Trophoblast cell (in vitro differentiated cells and primary cell): ENCODE measurements at regions not wholly inside any gene's neighbourhood (a gene's known extent, or its start where the extent isn't known, plus 50 kb on each side); places are given as distances from the start of the nearest gene placed in this dataset.
A peak's percentile ranks its signal among the peaks of the same experiment; 100 is the strongest.
"Not testable (repeated sequence)": the region's sequence is repeated elsewhere in the genome, so short reads cannot be mapped to it uniquely, and the experiment has no call there.

Experiments
- DNase-seq, 2 donors: peaks; one replicate each; pipeline ENCODE4 v3.0.0-alpha.2; 2016
- H2AFZ ChIP-seq: 2 replicates; pipeline ENCODE4 v1.6.1; 2013; ENCODE audit warnings: low read length, moderate library complexity, mild to moderate bottlenecking; ENCODE audit not compliant: insufficient read depth, poor library complexity
- H2AK5ac ChIP-seq: 2 replicates; pipeline ENCODE4 v1.6.1; 2013; ENCODE audit warnings: mild to moderate bottlenecking, low read length
- H2BK120ac ChIP-seq: 2 replicates; pipeline ENCODE4 v1.6.1; 2013; ENCODE audit warnings: low read length, mild to moderate bottlenecking, moderate library complexity; ENCODE audit not compliant: insufficient read depth, poor library complexity
- H2BK12ac ChIP-seq: 2 replicates; pipeline ENCODE4 v1.6.1; 2013; ENCODE audit warnings: mild to moderate bottlenecking, low read length, moderate library complexity
- H2BK5ac ChIP-seq: 2 replicates; pipeline ENCODE4 v1.6.1; 2013; ENCODE audit warnings: low read length, low read depth, moderate library complexity, mild to moderate bottlenecking; ENCODE audit not compliant: poor library complexity
- H3K14ac ChIP-seq: 2 replicates; pipeline ENCODE4 v1.6.1; 2013; ENCODE audit warnings: mild to moderate bottlenecking, low read length
- H3K18ac ChIP-seq: 2 replicates; pipeline ENCODE4 v1.6.1; 2013; ENCODE audit warnings: mild to moderate bottlenecking, low read length
- H3K23ac ChIP-seq: 2 replicates; pipeline ENCODE4 v1.6.1; 2013; ENCODE audit warnings: low read length
- H3K27ac ChIP-seq: 2 replicates; pipeline ENCODE4 v1.5.1; 2013; ENCODE audit warnings: low read depth, mild to moderate bottlenecking, inconsistent platforms, low read length, moderate library complexity
- H3K27me3 ChIP-seq: 2 replicates; pipeline ENCODE4 v1.6.1; 2013; ENCODE audit warnings: inconsistent platforms, mild to moderate bottlenecking, low read length, moderate library complexity; ENCODE audit not compliant: insufficient read depth
- H3K36me3 ChIP-seq, 2 experiments: 1 replicate in 1 of 2; 2 replicates in 1 of 2; pipeline ENCODE4 v1.6.1; 2013; ENCODE audit warnings: low read length in 2 of 2, mild to moderate bottlenecking in 2 of 2, moderate library complexity in 1 of 2; ENCODE audit not compliant: insufficient read depth in 2 of 2, control insufficient read depth in 1 of 2
- H3K4ac ChIP-seq: 2 replicates; pipeline ENCODE4 v1.6.1; 2013; ENCODE audit warnings: low read depth, mild to moderate bottlenecking, low read length, moderate library complexity
- H3K4me1 ChIP-seq, 2 experiments: 1 replicate in 1 of 2; 2 replicates in 1 of 2; pipeline ENCODE4 v1.6.1; 2013; ENCODE audit warnings: low read length in 2 of 2, mild to moderate bottlenecking in 2 of 2, moderate library complexity in 1 of 2; ENCODE audit not compliant: insufficient read depth in 2 of 2, control insufficient read depth in 1 of 2
- H3K4me2 ChIP-seq: 2 replicates; pipeline ENCODE4 v1.6.1; 2013; ENCODE audit warnings: inconsistent platforms, mild to moderate bottlenecking, low read length, moderate library complexity
- H3K4me3 ChIP-seq: 2 replicates; pipeline ENCODE4 v1.5.1; 2013; ENCODE audit warnings: mild to moderate bottlenecking, low read depth, low read length, inconsistent platforms
- H3K79me1 ChIP-seq: one replicate; pipeline ENCODE4 v1.6.1; 2013; ENCODE audit warnings: low read length
- H3K79me2 ChIP-seq: 2 replicates; pipeline ENCODE4 v1.6.1; 2013; ENCODE audit warnings: low read length, mild to moderate bottlenecking; ENCODE audit not compliant: control insufficient read depth, insufficient read depth, poor library complexity
- H3K9ac ChIP-seq: 2 replicates; pipeline ENCODE4 v1.6.1; 2013; ENCODE audit warnings: mild to moderate bottlenecking, low read length
- H3K9me3 ChIP-seq: 2 replicates; pipeline ENCODE4 v1.6.1; 2013; ENCODE audit warnings: low read depth, mild to moderate bottlenecking, control low read depth, inconsistent platforms, low read length; ENCODE audit not compliant: insufficient read depth
- H4K12ac ChIP-seq: 2 replicates; pipeline ENCODE4 v1.6.1; 2013; ENCODE audit warnings: low read depth, mild to moderate bottlenecking, low read length, moderate library complexity
- H4K8ac ChIP-seq: 2 replicates; pipeline ENCODE4 v1.6.1; 2013; ENCODE audit warnings: low read depth, mild to moderate bottlenecking, low read length, moderate library complexity
- H4K91ac ChIP-seq: one replicate; pipeline ENCODE4 v1.6.1; 2013; ENCODE audit warnings: low read depth, mild to moderate bottlenecking, low read length, moderate library complexity
- WGBS: extraction: QIAGEN DNeasy Blood & Tissue Kit; methylation state at CpG from one replicate; pipeline ENCODE4 v1.1.7; 2013; ENCODE audit warnings: missing lambda C conversion rate; ENCODE audit not compliant: insufficient read length, insufficient coverage; ENCODE audit errors: extremely low coverage; 5-methylcytosine and 5-hydroxymethylcytosine counted together

DNA sequence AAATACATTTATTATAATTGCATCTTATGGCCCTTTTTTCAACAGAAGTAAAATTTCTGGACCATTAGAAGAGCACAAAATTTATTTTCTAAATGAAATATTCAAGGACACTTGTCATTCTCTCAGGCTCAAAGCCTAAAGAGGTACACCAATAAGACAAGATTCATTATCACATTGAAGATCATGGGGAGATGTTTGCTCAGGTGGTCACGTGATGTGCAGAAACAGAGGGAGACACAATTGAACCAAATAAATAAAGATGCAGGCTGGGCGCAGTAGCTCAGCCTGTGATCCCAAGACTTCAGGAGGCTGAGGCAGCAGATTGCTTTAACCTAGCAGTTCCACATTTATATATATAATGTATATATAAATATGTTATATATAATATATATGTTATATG, 53.2 kb upstream of the TMEM254 start:
- DNase-seq: no peak
- Histone ChIP-seq H3K36me3 (no peaks in the 10 kb centered on the region), H3K18ac (no peak overlapping the region), H4K8ac (no peak overlapping the region), H3K4me1 (no peaks in the 10 kb centered on the region), H3K79me2 (no peaks in the 10 kb centered on the region), H3K27me3 (no peaks in the 10 kb centered on the region), H3K23ac (no peak overlapping the region), H3K9ac (no peak overlapping the region), H2BK120ac (no peak overlapping the region), H3K27ac (no peak overlapping the region), H3K79me1 (no peaks in the 10 kb centered on the region), H2BK12ac (no peak overlapping the region), H4K12ac (no peak overlapping the region), H3K4ac (no peak overlapping the region), H3K4me2 (no peak overlapping the region), H2BK5ac (no peak overlapping the region), H3K4me3 (no peak overlapping the region), H2AFZ (no peak overlapping the region), H3K9me3 (no peaks in the 10 kb centered on the region), H3K14ac (no peak overlapping the region), H2AK5ac (no peak overlapping the region), H4K91ac (no peak overlapping the region)
- WGBS: no CpG with 5 or more reads among the region's 2 CpGs

- H2BK120ac ChIP-seq, H3K27ac ChIP-seq, H4K91ac ChIP-seq, H3K18ac ChIP-seq, H2AFZ ChIP-seq, H2BK5ac ChIP-seq, H4K8ac ChIP-seq, H3K4me3 ChIP-seq, H2AK5ac ChIP-seq, H4K12ac ChIP-seq, H3K79me1 ChIP-seq, H2BK12ac ChIP-seq, H3K9ac ChIP-seq, H3K4me2 ChIP-seq, H3K14ac ChIP-seq, H3K36me3 ChIP-seq, H3K4ac ChIP-seq, H3K4me1 ChIP-seq, H3K23ac ChIP-seq, H3K79me2 ChIP-seq, H3K9me3 ChIP-seq, H3K27me3 ChIP-seq: not testable (repeated sequence)
- WGBS: no CpG with 5 or more reads among the region's 7 CpGs
- DNase-seq: peak in 1 of 2 donors; percentile 26
Observed at GRCh38 chr10:80022408-80023001, 56.0 kb upstream of the TMEM254 start.

- not testable (repeated sequence) for H3K36me3 ChIP-seq, H4K12ac ChIP-seq, DNase-seq, H4K91ac ChIP-seq, H3K79me2 ChIP-seq, H2BK5ac ChIP-seq, H3K27me3 ChIP-seq, H2AFZ ChIP-seq, H2BK120ac ChIP-seq, H3K4me2 ChIP-seq, H3K4ac ChIP-seq, H3K4me3 ChIP-seq, H3K27ac ChIP-seq, H3K18ac ChIP-seq, H4K8ac ChIP-seq, H3K23ac ChIP-seq, H3K9me3 ChIP-seq, H2BK12ac ChIP-seq, H3K4me1 ChIP-seq, H2AK5ac ChIP-seq, H3K9ac ChIP-seq, H3K14ac ChIP-seq, H3K79me1 ChIP-seq
- no CpG with 5 or more reads among the region's 6 CpGs for WGBS
Observed at GRCh38 chr10:80018406-80018984, 60.0 kb upstream of the TMEM254 start.

DNA sequence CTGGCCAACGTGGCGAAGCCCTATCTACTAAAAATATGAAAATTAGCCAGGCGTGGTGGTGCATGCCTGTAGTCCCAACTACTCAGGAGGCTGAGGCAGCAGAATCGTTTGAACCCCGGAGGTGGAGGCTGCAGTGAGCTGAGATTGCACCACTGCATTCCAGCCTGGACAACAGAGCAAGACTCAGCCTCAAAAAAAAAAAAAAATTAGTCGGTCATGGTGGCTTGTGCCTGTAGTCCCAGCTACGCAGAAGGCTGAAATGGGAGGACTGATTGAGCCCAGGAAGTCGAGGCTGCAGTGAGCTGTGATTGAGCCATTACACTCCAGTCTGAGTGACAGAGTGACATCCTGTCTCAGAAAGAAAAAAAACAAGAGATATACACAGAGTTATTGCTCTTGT, 61.3 kb upstream of the TMEM254 start:
- WGBS: no CpG with 5 or more reads among the region's 8 CpGs
- not testable (repeated sequence) for H3K9ac ChIP-seq, H3K27me3 ChIP-seq, H2AFZ ChIP-seq, H3K36me3 ChIP-seq, H3K9me3 ChIP-seq, H3K27ac ChIP-seq, H3K4me3 ChIP-seq, H4K12ac ChIP-seq, H4K8ac ChIP-seq, H3K4me2 ChIP-seq, H2AK5ac ChIP-seq, H2BK12ac ChIP-seq, H3K23ac ChIP-seq, H2BK5ac ChIP-seq, H3K4ac ChIP-seq, H3K14ac ChIP-seq, H3K79me2 ChIP-seq, H2BK120ac ChIP-seq, H3K18ac ChIP-seq, H3K79me1 ChIP-seq, H4K91ac ChIP-seq, H3K4me1 ChIP-seq
- DNase-seq: peak; percentile 57 to 77
